ENCODE measurements at regions not wholly inside any gene's neighbourhood (a gene's known extent, or its start where the extent isn't known, plus 50 kb on each side); places are given as distances from the start of the nearest gene placed in this dataset.
A peak's percentile ranks its signal among the peaks of the same experiment; 100 is the strongest.

DNA sequence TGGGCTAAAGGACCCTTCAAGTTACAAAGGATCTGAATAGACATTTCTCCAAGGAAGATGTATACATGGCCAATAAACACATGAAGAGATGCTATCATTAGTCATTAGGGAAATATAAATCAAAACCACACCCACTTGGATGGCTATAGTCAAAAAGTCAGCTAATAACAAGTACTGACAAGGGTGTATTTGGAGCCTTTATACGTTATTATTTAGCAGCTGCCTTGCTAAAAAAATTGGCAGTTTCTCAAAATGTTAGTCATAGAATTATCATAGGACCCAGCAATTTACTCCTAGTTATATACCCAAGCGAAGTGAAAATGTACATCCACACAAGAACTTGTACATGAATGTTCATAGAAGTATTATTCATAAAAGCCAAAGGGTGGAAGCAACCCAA is 112.7 kb upstream of the DUSP21 start:
- Histone ChIP-seq H3K4ac (ENCODE audit: low read depth, low read length) (no peak overlapping the region), H3K36me3 (ENCODE audit: control insufficient read depth, insufficient read depth, low read length) (no peaks in the 10 kb centered on the region), H3K4me2 (ENCODE audit: low read depth, low read length) (no peak overlapping the region), H4K8ac (ENCODE audit: low read depth in 2 of 2, low read length in 2 of 2) (no peak overlapping the region), H2BK15ac (ENCODE audit: low read depth, low read length) (no peak overlapping the region), H3K18ac (ENCODE audit: low read depth, low read length) (no peak overlapping the region), H4K91ac (ENCODE audit: insufficient read depth, low read depth, low read length) (no peak overlapping the region), H3K4me3 (ENCODE audit: insufficient read depth, low read depth, low read length) (no peak overlapping the region), H2BK20ac (ENCODE audit: low read depth, low read length) (no peak overlapping the region), H3K79me1 (ENCODE audit: low read depth in 1 of 2, low read length in 2 of 2) (no peaks in the 10 kb centered on the region), H3K23ac (ENCODE audit: low read depth, low read length) (no peak overlapping the region), H3K9me3 (ENCODE audit: control insufficient read depth, insufficient read depth, low read length) (no peaks in the 10 kb centered on the region), H3K14ac (replicated peaks; ENCODE audit: low read depth, low read length) (no peak overlapping the region), H2AFZ (replicated peaks; ENCODE audit: low read length, poor library complexity) (no peak overlapping the region), H3K4me1 (ENCODE audit: control insufficient read depth, insufficient read depth, low read length) (no peaks in the 10 kb centered on the region), H2AK9ac (replicated peaks; ENCODE audit: low read depth, low read length, poor library complexity) (no peak overlapping the region), H3K9me1 (ENCODE audit: insufficient read depth, low read length) (no peaks in the 10 kb centered on the region), H3K56ac (ENCODE audit: extremely low read depth, insufficient read depth, low read length) (no peak overlapping the region), H2BK120ac (ENCODE audit: low read depth, low read length) (no peak overlapping the region), H3K9ac (ENCODE audit: low read depth, low read length) (no peak overlapping the region), H3K27ac (ENCODE audit: insufficient read depth, low read length) (no peak overlapping the region), H4K20me1 (ENCODE audit: insufficient read depth, low read length) (no peaks in the 10 kb centered on the region), H2AK5ac (ENCODE audit: low read depth, low read length) (no peak overlapping the region), H2BK5ac (ENCODE audit: low read depth, low read length, poor library complexity, severe bottlenecking) (no peak overlapping the region), H3K27me3 (ENCODE audit: control insufficient read depth, insufficient read depth, low read length) (no peaks in the 10 kb centered on the region; the same call in none of the 2 replicates), H4K5ac (ENCODE audit: low read depth, low read length) (no peak overlapping the region)
- ChIA-PET CTCF (no interaction called here), POLR2A (ENCODE audit: unreplicated experiment) (no interaction called here)
- no peak for ATAC-seq (ENCODE audit: low read depth)
- intact Hi-C loops (cut with micrococcal nuclease): no loop called here
- in situ Hi-C loops (cut with MboI; ENCODE audit: low sequenced_read_pairs): no loop called here
- DNase-seq: peak; percentile 20
- WGBS, 2 experiments (ENCODE audit: extremely low coverage in 2 of 2, insufficient read length in 1 of 2): no CpG with 5 or more reads among the region's 2 CpGs
- dilution Hi-C loops (cut with HindIII; ENCODE audit: low sequenced_read_pairs, unreplicated experiment): no loop called here
- no peak for TF ChIP-seq SMC3 (IDR thresholded peaks at IDR 0.05; ENCODE audit: low read depth, low read length)
- TF ChIP-seq RAD21 (IDR thresholded peaks at IDR 0.05; ENCODE audit: low read length): no peak
- no peak for TF ChIP-seq ELK1 (IDR thresholded peaks at IDR 0.05; ENCODE audit: borderline replicate concordance, low read depth, low read length)
- no peak for TF ChIP-seq NFE2L2 (IDR thresholded peaks at IDR 0.05; ENCODE audit: low read depth, low read length)
- no peak for TF ChIP-seq CEBPB (IDR thresholded peaks at IDR 0.05; ENCODE audit: low read depth, low read length)
- TF ChIP-seq CTCF (conservative IDR thresholded peaks at IDR 0.05; ENCODE audit: low read depth, low read length): no peak
- TF ChIP-seq MAFK (IDR thresholded peaks at IDR 0.05; ENCODE audit: low read depth, low read length): no peak
- no peak for TF ChIP-seq RFX5 (IDR thresholded peaks at IDR 0.05; ENCODE audit: low read depth, low read length)
- no peak for TF ChIP-seq RCOR1 (IDR thresholded peaks at IDR 0.05; ENCODE audit: insufficient replicate concordance, low read length)
- no TSS peak for BruUV-seq (replicated peaks)

Measured in IMR-90 (cell line).